C4-2B (cell line): ENCODE measurements at regions not wholly inside any gene's neighbourhood (a gene's known extent, or its start where the extent isn't known, plus 50 kb on each side); places are given as distances from the start of the nearest gene placed in this dataset.

Source experiments
- CTCF ChIP-seq: fragments of 450-650 bp; conservative IDR thresholded peaks from 2 replicates; pipeline ENCODE4 v1.5.1; 2017; ENCODE audit warnings: mild to moderate bottlenecking
- ZFX ChIP-seq: fragments of 450-650 bp; IDR thresholded peaks from 2 replicates; pipeline ENCODE4 v1.6.1; 2017

GRCh38 chr22:26822313-26822712, 164.9 kb downstream of the MIAT start:
- TF ChIP-seq CTCF = no peak
- TF ChIP-seq ZFX = no peak
